ENCODE measurements at regions not wholly inside any gene's neighbourhood (a gene's known extent, or its start where the extent isn't known, plus 50 kb on each side); places are given as distances from the start of the nearest gene placed in this dataset.

DNA sequence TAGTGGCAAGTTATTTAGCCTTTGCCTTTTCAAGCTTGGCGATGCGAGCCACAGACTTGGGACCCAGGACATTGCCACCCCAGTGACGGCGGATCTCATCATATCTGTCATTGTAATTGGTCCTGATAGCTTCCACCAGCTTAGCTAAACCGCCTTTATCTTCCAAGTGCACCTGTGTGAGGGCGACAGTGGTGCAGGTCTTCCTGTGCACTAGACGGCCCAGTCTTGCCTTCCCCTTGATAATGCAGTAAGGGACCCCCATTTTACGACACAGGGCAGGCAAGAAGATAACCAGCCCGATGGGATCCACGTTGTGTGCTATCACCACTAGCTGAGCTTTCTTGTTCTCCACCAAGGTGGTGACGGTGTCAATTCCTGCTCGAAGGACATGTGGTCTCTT is 99.6 kb upstream of the ITGB1 start:
- Histone ChIP-seq H3K27ac (ENCODE audit: insufficient read depth, low read length) (no peak overlapping the region), H4K8ac (ENCODE audit: low read depth in 2 of 2, low read length in 2 of 2) (no peak overlapping the region), H3K23ac (ENCODE audit: low read depth, low read length) (no peak overlapping the region), H3K18ac (ENCODE audit: low read depth, low read length) (no peak overlapping the region), H3K56ac (ENCODE audit: extremely low read depth, insufficient read depth, low read length) (no peak overlapping the region), H3K9me3 (ENCODE audit: control insufficient read depth, insufficient read depth, low read length) (no peaks in the 10 kb centered on the region), H3K36me3 (ENCODE audit: control insufficient read depth, insufficient read depth, low read length) (no peaks in the 10 kb centered on the region), H3K9ac (ENCODE audit: low read depth, low read length) (no peak overlapping the region), H4K5ac (ENCODE audit: low read depth, low read length) (no peak overlapping the region), H2AK5ac (ENCODE audit: low read depth, low read length) (no peak overlapping the region), H4K20me1 (ENCODE audit: insufficient read depth, low read length) (no peaks in the 10 kb centered on the region), H2BK20ac (ENCODE audit: low read depth, low read length) (no peak overlapping the region), H2AFZ (replicated peaks; ENCODE audit: low read length, poor library complexity) (no peak overlapping the region), H3K4me3 (ENCODE audit: insufficient read depth, low read depth, low read length) (no peak overlapping the region), H2BK120ac (ENCODE audit: low read depth, low read length) (no peak overlapping the region), H4K91ac (ENCODE audit: insufficient read depth, low read depth, low read length) (no peak overlapping the region), H3K4me2 (ENCODE audit: low read depth, low read length) (no peak overlapping the region), H3K27me3 (ENCODE audit: control insufficient read depth, insufficient read depth, low read length) (no peaks in the 10 kb centered on the region), H3K14ac (replicated peaks; ENCODE audit: low read depth, low read length) (no peak overlapping the region), H3K79me1 (ENCODE audit: low read depth in 1 of 2, low read length in 2 of 2) (no peaks in the 10 kb centered on the region), H2BK15ac (ENCODE audit: low read depth, low read length) (no peak overlapping the region), H3K4me1 (ENCODE audit: control insufficient read depth, insufficient read depth, low read length) (peaks cover 5% of the 10 kb centered on the region), H2AK9ac (replicated peaks; ENCODE audit: low read depth, low read length, poor library complexity) (no peak overlapping the region), H3K9me1 (ENCODE audit: insufficient read depth, low read length) (no peaks in the 10 kb centered on the region), H2BK5ac (ENCODE audit: low read depth, low read length, poor library complexity, severe bottlenecking) (no peak overlapping the region), H3K4ac (ENCODE audit: low read depth, low read length) (no peak overlapping the region)
- 81% methylated on average over 4 of the region's 12 CpGs; no CpG with 5 or more reads in 1 of the 2 experiments for WGBS, 2 experiments (ENCODE audit: extremely low coverage in 2 of 2, insufficient read length in 1 of 2)
- DNase-seq (no peak), ATAC-seq (ENCODE audit: low read depth) (no peak)
- no TSS peak for BruUV-seq (replicated peaks)
- dilution Hi-C loops (cut with HindIII; ENCODE audit: low sequenced_read_pairs, unreplicated experiment) (no loop called here), in situ Hi-C loops (cut with MboI; ENCODE audit: low sequenced_read_pairs) (no loop called here), intact Hi-C loops (cut with micrococcal nuclease) (no loop called here)
- ChIA-PET POLR2A (ENCODE audit: unreplicated experiment) (no interaction called here), CTCF (no interaction called here)
- TF ChIP-seq, protein P1, sequence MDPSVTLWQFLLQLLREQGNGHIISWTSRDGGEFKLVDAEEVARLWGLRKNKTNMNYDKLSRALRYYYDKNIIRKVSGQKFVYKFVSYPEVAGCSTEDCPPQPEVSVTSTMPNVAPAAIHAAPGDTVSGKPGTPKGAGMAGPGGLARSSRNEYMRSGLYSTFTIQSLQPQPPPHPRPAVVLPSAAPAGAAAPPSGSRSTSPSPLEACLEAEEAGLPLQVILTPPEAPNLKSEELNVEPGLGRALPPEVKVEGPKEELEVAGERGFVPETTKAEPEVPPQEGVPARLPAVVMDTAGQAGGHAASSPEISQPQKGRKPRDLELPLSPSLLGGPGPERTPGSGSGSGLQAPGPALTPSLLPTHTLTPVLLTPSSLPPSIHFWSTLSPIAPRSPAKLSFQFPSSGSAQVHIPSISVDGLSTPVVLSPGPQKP (IDR thresholded peaks at IDR 0.05; ENCODE audit: borderline replicate concordance, low read depth, low read length): no peak
